T-helper 2 cell treated with Interferon-gamma antibody and Interleukin-4, amounts not matched to agents 100 ng/mL and 5 ng/mL, for 36 hours (primary cell): ENCODE measurements at regions not wholly inside any gene's neighbourhood (a gene's known extent, or its start where the extent isn't known, plus 50 kb on each side); places are given as distances from the start of the nearest gene placed in this dataset.

ENCODE experiments used
- intact Hi-C: fragments of 100-400 bp; cut with micrococcal nuclease; formaldehyde crosslinking; loops from one replicate; pipeline ENCODE4 v1.15.1; 2023

DNA sequence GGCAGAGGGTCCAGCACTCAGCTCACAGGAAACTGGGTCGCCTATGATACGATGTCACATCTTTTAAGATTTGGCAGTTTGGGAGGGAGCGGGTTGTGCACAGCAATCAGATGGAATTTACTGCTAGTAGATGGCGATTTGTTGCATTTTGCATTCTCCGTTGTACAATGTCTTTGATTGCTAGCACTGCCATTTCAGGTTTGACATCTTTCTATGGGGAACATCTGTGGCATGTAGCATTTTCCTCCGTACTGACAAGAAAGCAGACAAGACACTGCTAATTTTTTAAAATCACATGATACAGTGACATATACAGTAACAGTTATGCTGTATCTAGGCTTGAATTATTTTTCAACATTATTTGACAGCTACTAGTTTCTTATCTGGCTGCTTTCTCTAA is 119.7 kb upstream of the PCSK2 start:
- intact Hi-C loops: no loop called here

- intact Hi-C loops: no loop called here
Observed at GRCh38 chr20:17108896-17109295, 117.9 kb upstream of the PCSK2 start.

DNA sequence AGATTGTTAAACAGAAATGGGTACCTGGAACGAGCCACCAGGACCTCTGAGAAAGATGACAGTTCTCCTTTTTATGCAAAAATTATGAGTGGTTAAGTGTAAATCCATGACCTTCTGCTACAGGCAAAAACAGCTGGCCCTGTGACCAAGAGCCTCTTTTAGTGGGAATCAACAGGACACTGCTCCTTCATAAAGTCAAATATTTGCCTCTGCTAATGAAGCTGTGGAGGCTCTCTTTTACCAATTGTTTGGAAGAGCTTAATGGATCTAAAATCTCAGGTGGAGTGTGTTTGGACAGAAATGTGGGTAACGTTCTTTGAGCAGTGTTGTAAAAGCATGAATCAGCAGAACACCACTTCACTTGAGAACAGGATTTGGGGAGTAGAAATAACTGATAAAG is 117.5 kb upstream of the PCSK2 start:
- intact Hi-C loops: no loop called here

- intact Hi-C loops: no loop called here
Observed at GRCh38 chr20:17128206-17128605, 98.6 kb upstream of the PCSK2 start.

GRCh38 chr20:17129089-17129488 is 97.8 kb upstream of the PCSK2 start:
- intact Hi-C loops: no loop called here

DNA sequence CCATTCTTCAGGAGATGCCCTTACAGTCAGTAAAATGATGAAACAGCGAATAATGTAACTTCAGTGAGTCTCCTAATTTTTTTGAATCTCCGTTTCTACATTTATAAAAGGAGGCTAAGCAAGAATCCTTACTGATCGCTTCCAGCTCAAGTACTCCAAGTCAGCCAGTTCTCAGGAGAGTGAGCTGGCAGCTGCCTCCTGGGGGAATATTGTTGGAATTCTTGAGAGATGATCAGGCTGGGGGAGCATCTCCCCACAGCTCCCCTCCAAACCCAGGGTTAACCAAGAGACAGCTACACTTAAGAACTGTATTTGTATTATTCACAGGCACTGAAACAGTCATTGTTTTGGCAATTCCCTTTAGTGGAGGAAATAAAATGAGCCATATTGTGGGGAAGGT is 89.1 kb upstream of the PCSK2 start:
- intact Hi-C loops: no loop called here

DNA sequence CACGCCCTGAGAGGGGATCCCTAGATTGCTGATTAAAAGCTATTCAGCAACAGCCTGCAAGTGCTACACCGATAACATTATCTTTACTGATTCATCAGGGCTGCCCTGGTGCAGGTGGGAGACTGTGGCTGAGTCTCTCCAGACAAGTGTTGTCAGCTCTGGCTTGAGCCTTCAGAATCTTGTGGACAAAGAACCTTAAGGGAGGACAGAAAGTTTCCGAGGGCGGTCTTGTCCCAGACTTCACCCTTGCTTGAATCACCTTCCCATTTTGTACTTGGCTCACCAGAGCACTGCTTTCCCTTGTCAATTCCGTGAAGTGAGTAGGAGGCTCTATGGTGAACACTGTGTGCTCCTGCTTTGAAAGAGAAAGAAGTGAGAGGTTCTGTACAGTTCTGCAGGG is 88.6 kb upstream of the PCSK2 start:
- intact Hi-C loops: no loop called here

DNA sequence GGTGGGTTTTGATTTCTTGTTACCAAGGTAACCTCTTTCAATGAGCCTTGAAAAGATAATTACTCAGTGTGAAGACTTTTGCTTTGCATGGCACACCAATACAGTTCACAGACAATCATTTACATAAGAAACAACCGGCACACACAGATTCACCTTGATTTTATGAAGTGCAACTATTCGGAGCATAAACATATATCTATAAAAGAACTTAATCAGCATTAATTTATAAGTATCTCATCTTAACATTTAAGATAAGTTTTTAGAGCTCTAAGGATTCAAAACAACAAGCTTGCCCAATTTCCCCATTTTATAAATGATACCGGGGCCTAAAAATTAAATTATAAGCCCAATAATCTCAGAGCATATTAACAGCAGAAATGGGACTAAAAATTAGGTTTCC is 85.9 kb upstream of the PCSK2 start:
- intact Hi-C loops: no loop called here

GRCh38 chr20:17141568-17141967 is 85.3 kb upstream of the PCSK2 start:
- intact Hi-C loops: no loop called here

DNA sequence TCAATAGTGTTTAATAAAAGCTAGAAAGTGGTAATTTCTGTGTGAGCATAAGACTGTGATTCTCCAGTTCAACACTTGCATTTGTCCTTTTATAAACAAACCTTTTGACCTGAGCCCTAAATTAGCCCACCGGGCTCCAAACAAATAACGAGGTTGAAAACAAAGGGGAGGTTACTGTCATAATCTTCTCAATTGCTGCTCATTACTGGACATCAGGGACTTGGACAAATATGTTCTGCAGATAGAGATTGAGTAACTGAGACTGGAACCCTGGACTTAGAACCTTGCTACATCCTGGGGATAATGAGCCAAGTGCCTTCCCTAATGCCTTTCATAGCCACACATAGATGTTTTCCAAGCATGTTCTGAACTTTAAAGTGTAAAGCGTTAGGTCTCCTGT is 84.2 kb upstream of the PCSK2 start:
- intact Hi-C loops: no loop called here

GRCh38 chr20:17150858-17151257 is 76.0 kb upstream of the PCSK2 start:
- intact Hi-C loops: no loop called here

DNA sequence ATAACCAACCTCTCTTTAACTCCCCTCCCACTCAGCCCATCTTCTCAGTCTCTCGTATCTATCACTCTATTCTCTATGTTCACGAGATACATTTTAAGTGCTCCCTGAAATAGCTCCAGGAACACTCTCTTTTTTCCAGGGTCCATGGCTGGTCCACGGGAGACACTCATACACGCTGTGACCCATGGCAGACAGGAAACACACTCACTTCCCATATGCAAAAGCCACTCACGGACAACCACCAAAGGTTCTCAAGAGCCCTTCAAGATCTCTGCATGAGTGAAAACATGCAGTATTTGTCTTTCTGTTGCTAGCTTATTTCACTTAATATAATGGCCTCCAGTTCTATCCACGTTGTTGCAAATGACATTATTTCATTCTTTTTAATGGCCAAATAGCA is 71.4 kb upstream of the PCSK2 start:
- intact Hi-C loops: no loop called here

- intact Hi-C loops: no loop called here
Observed at GRCh38 chr20:17158701-17159100, 68.1 kb upstream of the PCSK2 start.

DNA sequence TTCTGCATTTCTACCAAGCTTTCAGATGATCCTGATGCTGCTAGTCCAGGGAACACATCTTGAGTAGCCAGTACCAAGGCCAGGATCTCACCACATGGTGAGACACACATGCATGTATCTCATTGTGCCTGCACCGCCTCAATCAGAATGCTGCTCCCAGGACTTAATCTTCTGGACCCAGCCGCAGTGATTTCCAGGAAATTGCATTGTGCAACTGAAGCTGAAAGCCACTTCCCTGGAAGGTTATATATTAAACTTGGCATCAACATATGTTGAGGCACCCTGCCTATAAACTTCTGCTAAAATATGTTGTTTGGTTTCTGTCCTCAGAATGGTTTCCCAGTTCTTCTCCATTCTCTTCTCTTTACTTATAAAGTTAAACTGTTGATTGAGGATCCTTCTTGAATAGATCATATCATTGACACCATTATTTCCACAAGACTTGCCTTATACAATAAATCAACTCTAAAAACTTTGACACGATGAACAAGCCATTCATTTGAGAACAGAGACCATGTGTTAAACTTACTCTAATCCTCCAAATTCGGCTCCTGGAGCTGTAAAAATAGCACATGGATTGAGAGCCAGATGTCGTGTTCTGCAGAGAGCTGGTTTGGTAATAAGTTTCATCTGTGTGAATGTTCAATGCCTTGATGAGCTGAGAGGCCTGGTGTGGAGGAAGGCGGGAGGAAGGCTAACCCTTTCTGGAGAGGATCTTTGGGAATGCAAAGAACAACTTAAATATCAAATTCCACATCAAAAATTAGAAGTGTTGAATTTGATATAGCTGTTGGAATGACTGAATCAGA is 65.0 kb upstream of the PCSK2 start:
- intact Hi-C loops: no loop called here

DNA sequence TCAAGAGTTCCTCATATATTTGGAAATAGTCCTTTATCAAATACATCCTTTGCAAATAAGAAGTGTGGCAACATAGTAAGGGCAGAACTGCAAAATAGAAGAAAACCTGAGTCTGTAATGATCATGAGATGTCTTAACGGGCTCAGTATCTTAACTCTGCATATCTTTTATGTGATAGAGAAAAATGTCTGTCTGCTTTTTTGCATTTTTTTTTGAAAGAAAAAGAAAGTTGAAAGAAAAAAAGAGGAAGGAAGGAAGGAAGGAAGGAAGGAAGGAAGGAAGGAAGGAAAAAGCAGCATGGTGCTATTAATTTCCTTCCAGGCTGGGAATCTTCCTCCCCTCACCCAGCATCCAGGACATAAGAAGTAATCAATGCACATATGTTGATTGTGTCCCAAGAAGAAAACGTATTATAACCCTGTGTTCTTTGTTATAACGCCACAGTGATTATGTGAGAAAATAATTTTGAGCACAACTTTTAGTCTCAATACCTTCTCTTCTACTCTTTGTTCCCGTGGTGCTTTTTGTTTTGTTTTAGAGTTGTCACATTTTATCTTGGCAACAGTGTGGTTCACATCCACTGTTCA is 58.7 kb upstream of the PCSK2 start:
- intact Hi-C loops: no loop called here

GRCh38 chr20:17169585-17170136 is 57.2 kb upstream of the PCSK2 start:
- intact Hi-C loops: no loop called here

DNA sequence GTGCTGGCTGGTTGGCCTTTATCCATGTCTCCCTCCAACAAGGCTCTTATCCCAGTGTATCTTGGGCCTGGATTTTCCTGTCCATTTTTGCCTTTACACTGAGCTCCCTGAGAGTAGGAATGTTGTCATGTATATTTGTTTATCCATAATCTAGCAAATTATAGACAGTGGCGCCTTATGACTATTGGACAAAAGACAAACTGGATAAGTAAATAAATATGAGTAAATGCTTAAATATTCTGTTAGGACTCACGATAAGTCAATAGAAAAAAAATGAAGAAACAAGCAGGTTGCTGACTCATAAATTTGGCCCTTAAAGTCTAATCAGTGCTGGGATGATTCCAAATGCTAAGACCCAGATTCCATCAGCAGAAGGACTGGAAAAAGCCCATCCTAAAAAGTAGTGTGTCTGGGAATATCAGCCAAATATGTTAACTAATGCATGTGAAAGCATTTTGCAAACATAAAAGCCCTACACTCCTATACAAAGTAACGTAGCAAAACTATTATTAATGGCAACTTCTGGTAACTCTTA is 55.0 kb upstream of the PCSK2 start:
- intact Hi-C loops: no loop called here

DNA sequence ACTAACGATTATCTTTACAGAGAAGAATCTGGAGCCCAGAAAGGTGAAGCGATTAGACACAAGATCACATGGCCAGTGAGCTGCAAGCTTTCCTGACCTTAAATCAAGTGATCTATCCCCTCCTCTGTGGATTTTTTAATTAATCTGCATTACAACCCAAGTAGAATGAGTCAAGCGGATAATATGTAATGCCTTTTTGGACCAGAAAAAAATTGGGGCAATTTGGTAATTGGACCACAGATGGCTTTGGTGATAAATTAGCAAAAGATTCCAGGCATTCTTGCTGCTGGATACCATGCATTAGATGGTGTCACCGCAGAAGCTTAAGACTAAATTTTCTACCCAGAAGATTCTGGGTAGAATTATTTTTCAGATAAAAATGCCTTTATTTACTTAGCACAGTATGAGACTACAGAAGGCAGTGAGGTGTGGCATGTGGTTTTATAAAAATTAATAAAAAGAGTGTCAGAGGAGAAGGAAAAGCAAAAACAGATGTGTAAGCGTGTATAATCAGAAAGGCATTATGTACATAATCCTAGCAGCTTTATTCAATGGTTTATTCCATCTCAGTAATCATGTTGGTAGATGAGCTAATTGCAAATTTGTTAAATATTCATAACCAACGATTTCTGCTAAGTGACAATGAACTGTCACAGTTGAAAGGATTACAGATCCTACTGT is 53.9 kb upstream of the PCSK2 start:
- intact Hi-C loops: no loop called here
